ENCODE measurements at regions not wholly inside any gene's neighbourhood (a gene's known extent, or its start where the extent isn't known, plus 50 kb on each side); places are given as distances from the start of the nearest gene placed in this dataset.
"Not testable (repeated sequence)": the region's sequence is repeated elsewhere in the genome, so short reads cannot be mapped to it uniquely, and the experiment has no call there.

DNA sequence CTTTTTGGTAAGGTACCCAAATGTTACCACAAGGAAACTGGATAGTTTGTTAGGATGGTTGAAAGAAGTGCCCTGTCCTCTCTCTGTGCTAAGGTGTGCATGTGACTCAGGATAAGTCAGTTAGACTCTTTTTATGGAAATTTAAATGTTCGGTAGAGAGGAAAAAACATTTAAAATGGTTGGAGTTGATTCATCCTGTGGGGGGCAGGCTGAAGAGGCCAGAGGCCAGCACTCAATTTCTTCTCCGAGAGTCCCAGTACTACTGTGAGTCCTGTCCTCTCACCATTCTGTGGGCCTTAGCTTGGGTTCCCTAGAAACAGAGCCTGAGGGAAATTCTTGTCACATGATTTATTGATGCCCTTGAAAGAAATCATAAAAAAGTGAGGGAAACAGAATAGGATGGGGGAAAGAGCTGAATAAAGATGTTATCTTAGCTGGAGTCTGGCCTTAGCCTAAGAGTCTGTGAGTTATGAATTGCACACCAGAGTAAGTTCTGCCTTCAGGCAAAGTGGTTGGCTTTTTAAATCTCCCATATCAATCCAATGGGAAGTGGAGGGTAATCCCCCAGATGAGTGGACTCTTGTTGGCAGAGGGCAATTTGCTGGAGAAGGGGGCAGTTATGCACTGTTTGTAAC, 106.5 kb upstream of the GALNT15 start:
- TF ChIP-seq, protein P1, sequence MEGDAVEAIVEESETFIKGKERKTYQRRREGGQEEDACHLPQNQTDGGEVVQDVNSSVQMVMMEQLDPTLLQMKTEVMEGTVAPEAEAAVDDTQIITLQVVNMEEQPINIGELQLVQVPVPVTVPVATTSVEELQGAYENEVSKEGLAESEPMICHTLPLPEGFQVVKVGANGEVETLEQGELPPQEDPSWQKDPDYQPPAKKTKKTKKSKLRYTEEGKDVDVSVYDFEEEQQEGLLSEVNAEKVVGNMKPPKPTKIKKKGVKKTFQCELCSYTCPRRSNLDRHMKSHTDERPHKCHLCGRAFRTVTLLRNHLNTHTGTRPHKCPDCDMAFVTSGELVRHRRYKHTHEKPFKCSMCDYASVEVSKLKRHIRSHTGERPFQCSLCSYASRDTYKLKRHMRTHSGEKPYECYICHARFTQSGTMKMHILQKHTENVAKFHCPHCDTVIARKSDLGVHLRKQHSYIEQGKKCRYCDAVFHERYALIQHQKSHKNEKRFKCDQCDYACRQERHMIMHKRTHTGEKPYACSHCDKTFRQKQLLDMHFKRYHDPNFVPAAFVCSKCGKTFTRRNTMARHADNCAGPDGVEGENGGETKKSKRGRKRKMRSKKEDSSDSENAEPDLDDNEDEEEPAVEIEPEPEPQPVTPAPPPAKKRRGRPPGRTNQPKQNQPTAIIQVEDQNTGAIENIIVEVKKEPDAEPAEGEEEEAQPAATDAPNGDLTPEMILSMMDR (IDR thresholded peaks at IDR 0.05; ENCODE audit: extremely low read depth, insufficient read depth, missing control alignments) = no peak
- no peak for DNase-seq (ENCODE audit: low spot score)
- in situ Hi-C loops (cut with MboI; ENCODE audit: low pct_unique_long_range_greater_than_20kb, low sequenced_read_pairs, unreplicated experiment) = no loop called here

DNA sequence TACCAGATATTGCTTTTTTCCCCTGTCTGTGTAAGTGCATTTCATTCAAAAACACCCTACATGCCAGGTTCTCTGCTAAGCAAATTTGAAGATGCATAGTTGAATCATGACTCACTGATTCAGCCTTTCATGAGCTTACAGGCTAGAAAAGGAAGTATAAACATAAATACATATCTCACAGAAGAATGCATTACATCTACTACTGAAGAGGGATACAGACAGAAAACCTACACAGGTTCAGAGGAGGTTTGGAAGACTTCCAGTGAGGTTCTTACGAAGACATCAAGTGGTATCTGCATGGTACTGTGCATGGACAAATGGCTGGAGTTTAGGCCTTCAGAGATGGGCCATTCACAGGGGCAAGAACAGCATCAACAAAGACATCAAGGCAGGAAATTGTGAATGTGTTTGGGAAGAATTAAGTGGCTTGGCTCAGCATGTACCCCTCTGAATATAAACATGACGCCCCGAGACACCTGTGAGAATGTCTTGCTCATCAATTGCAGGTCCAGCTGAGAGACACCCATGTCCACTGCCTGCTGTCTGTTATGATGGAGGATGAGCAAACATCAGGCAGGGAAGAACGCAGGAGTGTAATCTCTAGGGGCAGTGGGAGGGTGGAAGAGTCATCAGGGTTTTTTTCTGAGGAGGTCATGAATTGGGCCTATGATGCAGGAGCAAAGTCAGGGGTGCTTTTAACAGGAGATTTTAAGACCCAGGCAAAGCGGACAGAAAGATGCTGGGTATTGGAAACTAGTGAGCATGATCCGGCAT, 105.1 kb upstream of the GALNT15 start:
- TF ChIP-seq, protein P1 (IDR thresholded peaks at IDR 0.05; ENCODE audit: extremely low read depth, insufficient read depth, missing control alignments) = no peak
- in situ Hi-C loops (cut with MboI; ENCODE audit: low pct_unique_long_range_greater_than_20kb, low sequenced_read_pairs, unreplicated experiment) = no loop called here
- no peak for DNase-seq (ENCODE audit: low spot score)

DNA sequence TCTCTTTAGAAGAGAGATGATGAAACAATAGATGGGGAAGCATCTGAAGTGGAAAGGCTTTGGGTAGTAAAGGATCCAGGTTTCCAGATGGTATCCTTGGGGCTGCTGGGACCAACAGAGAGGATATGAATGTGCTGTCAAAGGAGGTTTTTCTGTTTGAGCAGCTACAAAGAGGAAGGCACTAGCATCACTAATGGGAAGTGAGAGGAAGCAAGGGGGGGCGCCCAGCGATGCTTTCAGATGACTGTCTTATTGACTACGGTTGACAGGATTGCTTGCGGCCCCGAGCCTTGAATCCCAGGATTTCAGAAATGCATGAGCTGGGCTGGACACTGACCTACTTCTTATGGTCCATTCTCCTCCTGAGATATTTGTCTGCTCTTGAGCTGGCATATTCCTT, 103.8 kb upstream of the GALNT15 start:
- DNase-seq (ENCODE audit: low spot score) = no peak
- in situ Hi-C loops (cut with MboI; ENCODE audit: low pct_unique_long_range_greater_than_20kb, low sequenced_read_pairs, unreplicated experiment) = no loop called here
- TF ChIP-seq, protein P1 (IDR thresholded peaks at IDR 0.05; ENCODE audit: extremely low read depth, insufficient read depth, missing control alignments) = no peak

DNA sequence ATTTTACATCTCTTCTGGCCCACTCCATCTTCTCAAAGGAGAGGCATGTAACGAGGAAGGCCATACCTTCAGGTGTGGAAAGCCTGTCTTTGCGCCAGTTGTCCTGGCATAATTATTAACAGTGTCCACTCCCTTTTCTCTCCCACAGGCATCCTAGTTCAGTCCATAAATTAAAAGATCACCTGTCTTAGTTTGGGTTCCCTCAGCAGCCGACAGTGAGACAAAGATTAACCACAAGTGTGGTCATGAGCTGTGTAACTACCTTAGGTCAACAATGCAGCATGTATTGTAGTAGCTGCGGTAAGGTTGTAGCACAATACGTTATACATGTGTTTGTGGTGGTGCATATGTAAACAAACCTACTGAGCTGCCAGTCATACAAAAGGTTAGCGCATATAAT, 103.3 kb upstream of the GALNT15 start:
- TF ChIP-seq, protein P1 (IDR thresholded peaks at IDR 0.05; ENCODE audit: extremely low read depth, insufficient read depth, missing control alignments) = no peak
- in situ Hi-C loops (cut with MboI; ENCODE audit: low pct_unique_long_range_greater_than_20kb, low sequenced_read_pairs, unreplicated experiment) = no loop called here
- DNase-seq (ENCODE audit: low spot score) = no peak

DNA sequence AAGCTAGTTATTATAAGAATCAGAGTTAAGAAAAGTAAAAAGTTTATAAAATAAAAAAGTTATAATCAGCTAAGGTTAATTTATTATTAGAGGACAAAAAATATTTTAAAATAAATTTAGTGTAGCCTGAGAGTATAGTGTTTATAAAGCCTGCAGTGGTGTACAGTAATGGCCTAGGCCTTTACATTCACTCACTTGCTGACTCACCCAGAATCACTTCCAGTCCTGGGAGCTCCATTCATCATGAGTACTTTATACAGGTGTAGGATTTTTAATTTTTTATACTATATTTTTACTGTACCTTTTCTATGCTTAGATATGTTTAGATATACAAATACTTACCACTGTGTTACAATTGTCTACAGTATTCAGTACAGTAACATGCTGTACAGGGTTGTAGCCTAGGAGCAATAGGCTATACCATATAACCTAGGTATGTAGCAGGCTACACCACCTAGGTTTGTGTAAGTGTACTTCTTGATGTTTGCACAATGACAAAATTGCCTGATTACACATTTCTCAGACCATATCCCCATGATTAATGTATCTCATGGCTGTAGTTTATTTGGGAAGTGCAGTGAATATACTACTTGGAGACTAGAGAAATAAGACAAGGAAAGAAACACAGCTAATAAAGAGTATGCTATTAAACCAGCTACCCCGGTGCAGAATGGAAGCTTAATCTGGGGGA, 101.9 kb upstream of the GALNT15 start:
- TF ChIP-seq, protein P1 (IDR thresholded peaks at IDR 0.05; ENCODE audit: extremely low read depth, insufficient read depth, missing control alignments) = no peak
- in situ Hi-C loops (cut with MboI; ENCODE audit: low pct_unique_long_range_greater_than_20kb, low sequenced_read_pairs, unreplicated experiment) = no loop called here
- DNase-seq (ENCODE audit: low spot score) = no peak

DNA sequence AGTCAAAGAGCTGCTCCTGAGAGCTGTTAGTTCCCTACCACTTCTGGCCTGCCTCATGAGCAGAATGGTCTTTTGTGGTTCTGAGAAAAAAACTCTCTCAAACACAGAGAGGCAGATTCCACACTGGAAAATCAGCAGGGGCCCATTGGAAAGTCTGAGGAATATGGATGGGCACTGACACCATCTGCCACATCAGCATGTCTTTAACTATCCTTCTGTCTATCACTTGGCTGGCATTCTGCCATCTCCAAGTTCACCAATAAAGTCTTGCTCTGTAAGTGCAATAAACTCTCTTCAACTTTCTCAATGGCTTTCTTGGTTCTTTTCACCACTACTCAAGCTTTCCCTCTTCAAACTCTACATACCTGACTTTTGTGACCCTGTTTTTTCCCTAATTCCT, 101.3 kb upstream of the GALNT15 start:
- TF ChIP-seq, protein P1 (IDR thresholded peaks at IDR 0.05; ENCODE audit: extremely low read depth, insufficient read depth, missing control alignments) = no peak
- in situ Hi-C loops (cut with MboI; ENCODE audit: low pct_unique_long_range_greater_than_20kb, low sequenced_read_pairs, unreplicated experiment) = no loop called here
- no peak for DNase-seq (ENCODE audit: low spot score)

DNA sequence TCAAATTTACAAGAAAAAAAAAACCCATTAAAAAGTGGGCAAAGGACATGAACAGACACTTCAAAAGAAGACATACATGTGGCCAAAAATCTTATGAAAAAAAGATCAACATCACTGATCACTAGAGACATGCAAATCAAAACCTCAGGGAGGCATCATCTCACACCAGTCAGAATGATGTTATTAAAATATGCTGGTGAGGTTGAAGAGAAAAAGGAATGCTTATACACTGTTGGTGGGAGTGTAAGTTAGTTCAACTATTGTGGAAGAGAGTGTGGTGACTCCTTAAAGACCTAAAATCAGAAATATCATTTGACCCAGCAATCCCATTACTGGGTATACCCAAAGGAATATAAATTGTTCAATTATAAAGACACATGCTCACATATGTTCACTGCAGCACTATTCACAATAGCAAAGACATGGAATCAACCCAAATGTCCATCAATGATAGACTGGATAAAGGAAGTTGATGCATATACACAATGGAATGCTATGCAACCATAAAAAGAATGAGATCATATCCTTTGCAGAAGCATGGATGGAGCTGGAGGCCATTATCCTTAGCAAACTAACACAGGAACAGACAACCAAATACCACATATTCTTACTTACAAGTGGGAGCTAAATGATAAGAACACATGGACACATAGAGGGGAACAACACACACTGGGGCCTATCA, 100.3 kb upstream of the GALNT15 start:
- DNase-seq (ENCODE audit: low spot score); in situ Hi-C loops (cut with MboI; ENCODE audit: low pct_unique_long_range_greater_than_20kb, low sequenced_read_pairs, unreplicated experiment): not testable (repeated sequence)
